Renal cortical epithelial cell (primary cell): ENCODE measurements at regions not wholly inside any gene's neighbourhood (a gene's known extent, or its start where the extent isn't known, plus 50 kb on each side); places are given as distances from the start of the nearest gene placed in this dataset.

Source experiments
- DNase-seq: peaks from one replicate; pipeline ENCODE4 v3.0.0-alpha.2; 2011; ENCODE audit warnings: low read depth

- DNase-seq, result no peak
Observed at GRCh38 chr11:122176651-122177050, 60.6 kb upstream of the BLID start.

GRCh38 chr11:122175306-122175705 is 59.3 kb upstream of the BLID start:
- DNase-seq, result no peak

GRCh38 chr11:122173587-122173986 is 57.6 kb upstream of the BLID start:
- peak; percentile 31 for DNase-seq

GRCh38 chr11:122173074-122173450 is 57.0 kb upstream of the BLID start:
- DNase-seq, result no peak

GRCh38 chr11:122172352-122173073 is 56.5 kb upstream of the BLID start:
- no peak for DNase-seq

- peak; percentile 87 for DNase-seq
Observed at GRCh38 chr11:122170815-122171475, 54.9 kb upstream of the BLID start.

GRCh38 chr11:122168218-122168617 is 52.2 kb upstream of the BLID start:
- peak; percentile 33 for DNase-seq

- DNase-seq, result peak; percentile 100
Observed at GRCh38 chr11:122167100-122167499, 51.1 kb upstream of the BLID start.

- DNase-seq, result peak; percentile 82
Observed at GRCh38 chr11:122165607-122166371, 49.8 kb upstream of the BLID start.
